Caco-2 (cell line): ENCODE measurements at regions not wholly inside any gene's neighbourhood (a gene's known extent, or its start where the extent isn't known, plus 50 kb on each side); places are given as distances from the start of the nearest gene placed in this dataset.

Experiments
- BruUV-seq: library from RNA; stranded (reverse); fragments of 400-500 nt; replicated peaks from 2 replicates; lab custom pipeline; 2021; lab: Mats Ljungman, UMichigan
- CTCF ChIA-PET: fragments of 300-600 bp; sonication (Branson Sonifier 250); formaldehyde crosslinking; loops from one replicate; lab custom pipeline; 2022; ENCODE audit warnings: antibody characterized with exemption; lab: Charles Lee
- POLR2A ChIA-PET: fragments of 300-600 bp; sonication (Branson Sonifier 250); formaldehyde crosslinking; loops from one replicate; lab custom pipeline; 2022; ENCODE audit warnings: antibody characterized with exemption; lab: Charles Lee
- DNase-seq, 2 experiments: peaks; one replicate each; pipeline versions ENCODE4 v3.0.0 to v3.0.0-alpha.2; 2020 to 2022
- H3K27me3 ChIP-seq: replicated peaks from 2 replicates; pipeline ENCODE4 v1.6.0; 2011; ENCODE audit warnings: low read length; ENCODE audit not compliant: control insufficient read depth, insufficient read depth
- H3K36me3 ChIP-seq: 2 replicates; pipeline ENCODE4 v1.5.1; 2011; ENCODE audit warnings: low read length; ENCODE audit not compliant: control insufficient read depth, insufficient read depth
- H3K4me1 ChIP-seq: fragments of 250-450 bp; sonication (Bioruptor Pico); 2 replicates; pipeline ENCODE4 v1.5.1; 2020; ENCODE audit warnings: mild to moderate bottlenecking
- H3K4me3 ChIP-seq: 2 replicates; pipeline ENCODE4 v1.5.1; 2011; ENCODE audit warnings: low read depth, mild to moderate bottlenecking, control low read depth, low read length
- H3K9me3 ChIP-seq: fragments of 250-450 bp; sonication (Bioruptor Pico); 2 replicates; pipeline ENCODE4 v1.5.1; 2020; ENCODE audit warnings: mild to moderate bottlenecking, moderate library complexity
- H3K27ac Mint-ChIP-seq: one replicate; pipeline ENCODE4 v1.8.0; 2022; ENCODE audit warnings: mixed read lengths; ENCODE audit not compliant: unreplicated experiment
- H3K27me3 Mint-ChIP-seq: one replicate; pipeline ENCODE4 v1.8.0; 2022; ENCODE audit warnings: mixed read lengths; ENCODE audit not compliant: insufficient read depth, unreplicated experiment
- H3K36me3 Mint-ChIP-seq: one replicate; pipeline ENCODE4 v1.8.0; 2022; ENCODE audit warnings: mild to moderate bottlenecking, mixed read lengths; ENCODE audit not compliant: insufficient read depth, unreplicated experiment
- H3K4me1 Mint-ChIP-seq: one replicate; pipeline ENCODE4 v1.8.0; 2022; ENCODE audit warnings: low read depth, mixed read lengths; ENCODE audit not compliant: unreplicated experiment
- H3K4me3 Mint-ChIP-seq: one replicate; pipeline ENCODE4 v1.8.0; 2022; ENCODE audit warnings: mild to moderate bottlenecking, moderate library complexity, mixed read lengths; ENCODE audit not compliant: unreplicated experiment
- H3K9me3 Mint-ChIP-seq: one replicate; pipeline ENCODE4 v1.8.0; 2022; ENCODE audit warnings: mixed read lengths; ENCODE audit not compliant: unreplicated experiment
- CTCF ChIP-seq, 2 experiments: fragments of 200-600 bp in 1 of 2; IDR thresholded peaks; 1 replicate in 1 of 2; 2 replicates in 1 of 2; pipeline versions ENCODE4 v1.5.1 to v1.8.0; 2011 to 2022; ENCODE audit warnings: antibody characterized with exemption in 1 of 2, control low read depth in 1 of 2, inconsistent platforms in 1 of 2, low read depth in 1 of 2, low read length in 1 of 2, mild to moderate bottlenecking in 1 of 2, moderate library complexity in 1 of 2; ENCODE audit not compliant: insufficient read depth in 1 of 2, severe bottlenecking in 1 of 2, unreplicated experiment in 1 of 2
- intact Hi-C: fragments of 100-400 bp; cut with micrococcal nuclease; formaldehyde crosslinking; loops from one replicate; pipeline ENCODE4 v1.10.0; 2022; ENCODE audit not compliant: unreplicated experiment

- Mint-ChIP-seq H3K9me3 (no peaks in the 10 kb centered on the region), H3K4me3 (no peak overlapping the region), H3K36me3 (no peaks in the 10 kb centered on the region), H3K4me1 (no peaks in the 10 kb centered on the region), H3K27ac (no peak overlapping the region), H3K27me3 (peaks cover 3% of the 10 kb centered on the region)
- no peaks in the 10 kb centered on the region for H3K4me1 ChIP-seq
- intact Hi-C loops, result no loop called here
- DNase-seq, result no peak
- H3K4me3 ChIP-seq, result no peak overlapping the region
- no peak for TF ChIP-seq CTCF (IDR thresholded peaks at IDR 0.05; ENCODE audit: insufficient read depth in 1 of 2, low read depth in 1 of 2, low read length in 1 of 2, severe bottlenecking in 1 of 2, unreplicated experiment in 1 of 2)
- CTCF ChIA-PET, result no interaction called here
- no peaks in the 10 kb centered on the region for H3K27me3 ChIP-seq
- no peaks in the 10 kb centered on the region for H3K9me3 ChIP-seq
- no TSS peak for BruUV-seq
- POLR2A ChIA-PET, result no interaction called here
- H3K36me3 ChIP-seq, result no peaks in the 10 kb centered on the region
Observed at GRCh38 chr14:25351269-25351668, 301.3 kb upstream of the STXBP6 start.

GRCh38 chr14:25350802-25351201, 300.9 kb upstream of the STXBP6 start:
- H3K27ac Mint-ChIP-seq, result no peak overlapping the region
- DNase-seq, result no peak
- Histone ChIP-seq H3K4me3 (no peak overlapping the region), H3K36me3 (no peaks in the 10 kb centered on the region), H3K4me1 (no peaks in the 10 kb centered on the region), H3K9me3 (no peaks in the 10 kb centered on the region), H3K27me3 (no peaks in the 10 kb centered on the region)
- no peak overlapping the region for H3K4me3 Mint-ChIP-seq
- H3K9me3 Mint-ChIP-seq, result no peaks in the 10 kb centered on the region
- H3K27me3 Mint-ChIP-seq, result peaks cover 3% of the 10 kb centered on the region
- ChIA-PET CTCF (interaction anchor here (0.6 kb wide), 1 partner anchor 65 kb away, joined by 3 read pairs; no protein-coding TSS in a partner anchor), POLR2A (no interaction called here)
- TF ChIP-seq CTCF (IDR thresholded peaks at IDR 0.05; ENCODE audit: insufficient read depth in 1 of 2, low read depth in 1 of 2, low read length in 1 of 2, severe bottlenecking in 1 of 2, unreplicated experiment in 1 of 2), result no peak
- no peaks in the 10 kb centered on the region for H3K4me1 Mint-ChIP-seq
- no TSS peak for BruUV-seq
- intact Hi-C loops, result no loop called here
- H3K36me3 Mint-ChIP-seq, result no peaks in the 10 kb centered on the region

DNA sequence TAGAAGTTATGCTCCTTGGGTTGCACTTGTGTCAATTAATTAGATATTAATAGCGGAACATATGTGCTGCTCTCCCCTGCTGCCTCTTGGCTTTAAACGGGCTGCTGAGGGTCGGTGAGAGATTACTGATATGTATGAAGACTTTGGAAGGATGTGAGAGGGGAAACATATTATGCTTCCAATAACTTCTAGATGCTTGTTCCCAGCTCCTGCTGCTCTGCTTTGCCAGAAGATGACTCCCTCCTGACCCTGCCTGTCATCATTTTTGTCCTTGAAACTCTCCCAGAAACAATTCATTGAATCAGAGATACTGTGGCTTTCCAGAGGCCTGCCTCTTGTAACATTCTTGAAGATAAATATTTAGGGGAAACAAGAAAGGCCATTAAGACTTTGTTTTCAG, 300.1 kb upstream of the STXBP6 start:
- Histone ChIP-seq H3K36me3 (no peaks in the 10 kb centered on the region), H3K9me3 (no peaks in the 10 kb centered on the region), H3K4me1 (no peaks in the 10 kb centered on the region), H3K4me3 (no peak overlapping the region), H3K27me3 (no peaks in the 10 kb centered on the region)
- no peaks in the 10 kb centered on the region for H3K36me3 Mint-ChIP-seq
- CTCF ChIA-PET, result no interaction called here
- H3K27ac Mint-ChIP-seq, result no peak overlapping the region
- H3K4me1 Mint-ChIP-seq, result no peaks in the 10 kb centered on the region
- no peaks in the 10 kb centered on the region for H3K9me3 Mint-ChIP-seq
- TF ChIP-seq CTCF (IDR thresholded peaks at IDR 0.05; ENCODE audit: insufficient read depth in 1 of 2, low read depth in 1 of 2, low read length in 1 of 2, severe bottlenecking in 1 of 2, unreplicated experiment in 1 of 2), result no peak
- DNase-seq, result no peak
- POLR2A ChIA-PET, result no interaction called here
- peaks cover 3% of the 10 kb centered on the region for H3K27me3 Mint-ChIP-seq
- no TSS peak for BruUV-seq
- intact Hi-C loops, result no loop called here
- H3K4me3 Mint-ChIP-seq, result no peak overlapping the region
